HG03565 (cell line): ENCODE measurements at regions not wholly inside any gene's neighbourhood (a gene's known extent, or its start where the extent isn't known, plus 50 kb on each side); places are given as distances from the start of the nearest gene placed in this dataset.
A peak's percentile ranks its signal among the peaks of the same experiment; 100 is the strongest.

Experiments used
- ATAC-seq: cut with Tn5 transposase; IDR thresholded peaks from one replicate; pipeline ENCODE4 v1.9.1; 2021; ENCODE audit warnings: mild to moderate bottlenecking, moderate library complexity; ENCODE audit not compliant: unreplicated experiment

DNA sequence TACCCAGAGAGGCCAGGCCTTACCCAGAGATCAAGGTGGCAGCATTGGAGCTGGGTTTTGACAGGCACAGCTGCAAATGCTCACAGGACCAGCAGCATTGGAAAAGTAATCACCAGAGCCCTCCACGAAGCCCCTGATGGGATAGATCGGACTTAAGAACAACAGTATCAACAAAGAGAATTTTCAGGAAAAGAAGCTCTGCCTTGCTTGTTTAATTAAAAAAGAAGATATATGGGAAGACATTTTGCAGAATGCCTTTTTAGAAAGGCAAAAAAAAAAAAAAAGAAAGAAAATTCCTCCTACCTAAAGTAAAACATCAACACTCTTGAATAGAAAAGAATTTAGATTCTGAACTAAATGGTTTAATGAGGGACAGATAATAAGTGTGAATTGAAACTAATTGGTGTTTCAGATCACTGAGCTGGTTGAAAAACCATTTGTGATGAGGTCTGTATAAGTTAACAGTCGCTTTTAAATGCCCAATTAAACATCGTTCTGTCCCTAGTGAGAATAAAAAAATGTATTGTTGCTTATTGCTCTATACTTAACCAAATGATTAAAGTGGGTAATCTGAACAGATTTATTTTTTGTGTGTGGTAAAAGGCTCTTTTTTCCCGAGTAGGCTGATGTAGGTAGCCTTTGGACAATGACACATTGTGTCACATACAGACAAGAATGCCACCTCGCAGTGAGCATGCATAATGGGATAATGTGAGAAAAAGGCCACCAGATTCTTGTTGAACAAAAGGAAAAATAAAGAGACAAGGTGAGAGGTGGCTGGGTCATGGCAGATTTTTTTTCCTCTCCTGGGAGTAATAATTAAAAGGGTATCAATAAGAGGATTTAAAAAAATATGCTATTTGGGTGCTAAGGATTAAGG is 93.0 kb upstream of the ARGLU1 start:
- ATAC-seq, result no peak

DNA sequence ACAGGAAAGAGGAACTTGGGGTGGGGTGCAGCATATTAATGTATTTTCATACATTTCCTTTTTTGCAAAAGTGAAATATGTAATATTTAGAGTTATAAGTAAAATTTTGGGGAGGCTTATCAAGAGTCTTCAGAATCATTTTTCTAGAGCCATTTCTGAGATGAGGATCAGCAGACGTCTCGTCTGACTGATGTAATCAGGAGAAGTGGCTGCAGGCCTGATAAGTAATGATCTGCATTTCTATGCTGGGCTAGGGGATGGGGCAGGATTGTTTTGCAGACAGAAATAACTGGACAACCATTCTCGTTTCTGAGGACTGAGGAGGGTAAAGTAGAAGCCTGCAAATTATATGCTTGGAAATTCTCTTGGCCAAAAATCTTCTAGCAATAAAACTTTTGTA is 89.2 kb upstream of the ARGLU1 start:
- no peak for ATAC-seq

DNA sequence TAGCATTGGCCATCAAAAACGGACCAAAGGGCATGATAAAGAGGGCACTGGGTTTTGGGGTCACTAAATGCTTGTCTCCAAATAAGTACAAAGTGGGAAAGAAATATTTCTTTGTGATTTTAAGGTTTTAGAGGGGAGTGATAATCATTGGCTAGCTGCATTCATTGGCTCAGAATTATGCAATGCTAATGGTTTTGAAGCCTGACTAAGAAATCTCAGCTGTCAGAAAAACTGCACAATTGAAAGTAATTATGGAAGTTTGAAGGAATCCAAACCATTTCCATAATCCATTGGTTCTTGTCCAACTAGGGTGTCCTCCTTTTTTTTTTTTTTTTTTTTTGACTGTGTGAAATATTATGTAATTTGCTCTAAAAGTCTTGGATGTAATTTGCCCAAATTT is 88.2 kb upstream of the ARGLU1 start:
- no peak for ATAC-seq

DNA sequence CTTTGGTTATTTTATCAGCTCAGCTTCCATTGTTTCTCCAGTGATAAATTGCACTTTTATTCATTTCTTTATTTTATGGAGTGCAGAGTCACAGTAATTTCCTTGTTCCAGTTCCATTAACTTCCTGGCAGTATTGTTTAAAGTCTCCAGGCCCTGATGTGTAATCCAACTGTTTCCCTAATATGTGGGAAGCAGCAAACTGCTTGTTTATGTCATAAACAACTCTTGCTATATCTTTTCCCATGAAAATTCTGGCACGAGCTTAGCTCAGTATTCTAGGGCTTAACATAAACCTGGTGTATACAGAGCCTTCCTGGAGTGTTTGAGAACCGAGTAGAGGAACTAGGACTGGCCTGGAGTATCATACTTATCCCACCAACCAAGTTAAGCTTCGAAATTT is 83.5 kb upstream of the ARGLU1 start:
- ATAC-seq, result no peak

DNA sequence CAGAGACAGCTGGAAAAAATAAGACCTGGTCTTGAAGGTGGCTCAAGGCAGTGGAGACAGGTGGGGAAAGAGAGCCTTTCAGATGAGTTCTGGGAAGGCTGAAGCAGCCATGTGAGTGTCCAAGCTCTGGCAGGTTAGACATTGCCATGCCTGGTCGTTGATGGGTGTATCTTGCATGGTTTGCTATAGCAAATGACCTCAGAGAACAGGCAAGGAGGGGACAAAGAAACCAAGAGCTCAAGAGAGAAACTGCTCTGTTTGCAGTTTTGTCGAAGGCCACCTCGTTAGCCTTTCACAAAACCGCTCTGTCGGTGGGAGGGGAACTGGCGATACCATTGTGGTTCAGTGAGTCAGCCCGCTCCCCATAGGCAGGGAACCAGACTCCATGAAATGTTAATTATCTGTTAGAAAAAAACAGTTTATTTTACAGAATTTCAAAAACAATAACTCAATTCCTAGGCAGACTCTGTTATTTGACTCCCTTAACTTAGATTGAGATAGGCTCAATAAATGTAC is 82.8 kb upstream of the ARGLU1 start:
- no peak for ATAC-seq

DNA sequence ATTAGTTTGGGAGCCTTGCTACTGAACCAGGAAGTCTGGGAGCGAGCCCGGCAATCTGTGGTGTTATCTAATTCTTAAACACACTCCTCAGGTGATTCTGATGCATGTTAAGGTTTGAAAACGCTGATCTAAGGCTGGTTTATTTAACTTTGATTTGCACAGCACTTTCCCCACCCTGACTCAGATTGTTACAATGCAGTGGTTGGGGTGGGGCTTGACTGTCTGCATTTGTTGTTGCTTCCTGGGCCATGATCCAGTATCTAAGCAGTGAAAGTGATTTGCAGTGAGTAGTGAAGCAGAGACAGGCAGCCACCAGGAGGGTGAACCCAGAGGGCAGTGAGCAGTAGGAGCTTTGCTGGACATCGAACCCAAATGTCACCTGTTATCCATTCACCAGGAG is 81.6 kb upstream of the ARGLU1 start:
- no peak for ATAC-seq

DNA sequence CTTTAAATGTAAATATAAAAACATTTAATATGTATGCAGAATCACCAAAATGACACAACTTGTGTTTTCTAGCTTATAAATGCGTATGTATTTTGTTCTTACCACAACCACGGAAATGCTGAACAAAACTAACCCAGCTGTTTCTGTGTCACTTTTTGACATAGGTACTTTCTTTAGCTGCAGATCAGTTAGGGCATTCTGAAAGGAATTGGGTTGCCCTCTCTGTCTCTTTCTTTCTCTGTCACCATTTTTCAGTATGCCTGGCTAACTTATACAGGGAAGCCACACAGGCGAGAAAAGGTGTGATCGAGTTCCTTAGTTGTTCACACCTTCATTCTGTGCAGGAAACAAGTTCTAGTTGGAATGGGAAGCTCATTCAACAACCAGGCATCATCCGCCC is 72.6 kb upstream of the ARGLU1 start:
- no peak for ATAC-seq

DNA sequence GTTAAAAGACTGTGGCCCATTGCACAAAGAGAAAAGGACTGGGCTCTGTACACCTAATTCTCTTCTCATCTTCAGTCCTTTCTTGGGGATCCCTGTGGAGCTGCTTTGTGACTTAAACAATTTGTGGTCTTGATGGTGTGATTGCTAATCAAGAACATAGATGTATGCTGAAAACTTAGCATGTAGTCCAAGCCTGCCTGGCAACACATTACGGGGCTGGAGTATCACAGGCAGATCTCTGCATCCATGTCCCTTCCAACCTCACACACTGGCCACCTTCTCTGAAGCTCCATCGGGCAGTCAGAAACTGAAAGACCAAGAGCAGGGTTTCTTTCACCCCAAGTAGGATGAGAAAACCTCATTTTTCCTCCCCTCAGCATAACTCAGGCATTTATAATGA is 69.6 kb upstream of the ARGLU1 start:
- ATAC-seq, result no peak

DNA sequence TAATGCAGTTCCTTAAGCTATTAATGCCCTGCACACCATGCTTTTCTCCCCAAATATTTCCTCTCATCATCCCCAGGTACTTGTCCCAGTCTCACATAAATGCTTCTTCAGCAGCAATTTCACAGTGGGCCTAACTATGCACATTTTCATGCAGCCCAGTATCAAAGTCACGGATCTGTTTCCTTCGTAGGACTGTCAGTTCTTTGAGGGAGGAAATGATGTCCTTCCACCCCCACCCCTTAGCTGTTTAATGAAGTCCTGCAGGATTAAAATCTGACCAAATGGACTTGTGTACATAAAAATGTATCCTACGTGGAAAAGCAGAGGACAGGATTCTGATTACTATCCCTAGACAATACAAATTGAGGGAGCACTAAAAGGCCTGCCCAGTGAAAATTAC is 68.6 kb upstream of the ARGLU1 start:
- no peak for ATAC-seq

DNA sequence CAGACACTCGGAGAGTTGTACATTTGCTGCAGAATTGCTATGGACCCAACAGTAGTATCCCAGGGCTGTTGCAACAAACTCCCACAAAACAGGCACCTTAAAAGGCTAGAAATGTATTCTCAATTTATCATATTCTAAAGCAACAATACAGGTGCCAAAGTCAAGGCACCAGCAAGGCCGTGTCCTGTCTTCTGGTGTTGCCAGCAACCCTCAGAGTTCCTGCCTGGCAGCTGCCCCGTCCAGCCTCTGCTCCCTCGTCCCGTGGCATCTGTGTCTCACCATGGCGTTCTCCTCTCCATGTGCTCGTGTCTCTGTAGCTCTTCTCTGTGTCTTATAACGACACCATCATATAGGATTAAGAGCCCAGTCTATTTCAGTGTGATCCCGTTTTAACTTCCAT is 67.7 kb upstream of the ARGLU1 start:
- ATAC-seq, result no peak

DNA sequence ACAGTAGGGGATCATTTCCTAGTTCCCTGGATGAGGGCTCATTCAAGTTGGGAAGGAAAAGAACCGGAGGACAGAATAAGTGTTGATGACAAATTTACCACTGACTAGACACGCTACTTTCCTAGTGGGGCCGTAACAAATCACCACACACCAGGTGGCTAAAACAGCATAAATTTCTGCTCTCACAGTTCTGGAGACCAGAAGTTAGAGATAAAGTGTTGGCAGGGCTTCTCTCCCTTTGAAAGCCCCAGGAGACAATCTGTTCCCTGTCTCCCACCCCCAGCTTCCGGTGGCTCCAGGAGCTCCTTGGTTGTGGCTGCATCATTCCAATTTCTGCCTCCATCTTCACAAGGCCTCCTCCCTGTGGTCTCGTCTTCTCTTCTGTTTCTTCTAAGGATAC is 65.4 kb upstream of the ARGLU1 start:
- ATAC-seq, result no peak

DNA sequence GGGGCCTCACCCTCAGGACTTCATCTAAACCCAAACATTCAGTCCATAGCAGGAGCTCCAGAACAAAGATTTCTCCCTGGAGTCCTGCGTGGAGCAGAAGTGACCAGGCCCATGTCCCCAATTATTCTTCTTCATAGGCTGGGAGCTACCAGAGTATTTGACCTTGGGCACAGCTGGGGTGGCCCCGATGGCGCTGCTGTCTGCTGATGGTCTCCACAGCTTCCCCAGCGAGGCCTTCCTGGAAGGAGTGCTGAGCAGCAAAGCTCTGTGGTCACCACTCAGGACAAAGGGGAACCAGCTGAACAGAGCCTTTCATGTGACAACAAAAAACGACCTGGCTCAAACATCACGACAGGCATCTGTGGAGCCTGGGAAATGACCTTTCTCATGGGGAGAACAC is 62.7 kb upstream of the ARGLU1 start:
- no peak for ATAC-seq

DNA sequence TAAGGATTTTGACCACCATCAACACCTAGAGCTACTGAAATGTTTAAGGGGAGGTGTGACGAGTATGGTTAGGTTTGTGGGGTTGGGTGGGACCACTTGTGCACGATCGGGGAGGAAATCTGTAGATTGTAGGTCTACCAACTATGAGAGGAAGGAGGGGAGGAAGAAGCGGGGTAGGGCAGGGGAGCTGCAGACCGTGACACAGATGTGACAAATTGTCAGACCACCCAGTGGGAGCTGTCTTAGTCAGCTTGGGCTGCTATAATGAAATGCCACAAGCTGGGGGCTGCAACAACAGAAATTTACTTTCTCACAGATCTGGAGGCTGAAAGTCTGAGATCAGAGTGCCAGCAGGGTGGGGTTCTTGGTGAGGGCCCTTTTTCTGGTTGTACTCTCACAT is 62.2 kb upstream of the ARGLU1 start:
- ATAC-seq, result no peak

DNA sequence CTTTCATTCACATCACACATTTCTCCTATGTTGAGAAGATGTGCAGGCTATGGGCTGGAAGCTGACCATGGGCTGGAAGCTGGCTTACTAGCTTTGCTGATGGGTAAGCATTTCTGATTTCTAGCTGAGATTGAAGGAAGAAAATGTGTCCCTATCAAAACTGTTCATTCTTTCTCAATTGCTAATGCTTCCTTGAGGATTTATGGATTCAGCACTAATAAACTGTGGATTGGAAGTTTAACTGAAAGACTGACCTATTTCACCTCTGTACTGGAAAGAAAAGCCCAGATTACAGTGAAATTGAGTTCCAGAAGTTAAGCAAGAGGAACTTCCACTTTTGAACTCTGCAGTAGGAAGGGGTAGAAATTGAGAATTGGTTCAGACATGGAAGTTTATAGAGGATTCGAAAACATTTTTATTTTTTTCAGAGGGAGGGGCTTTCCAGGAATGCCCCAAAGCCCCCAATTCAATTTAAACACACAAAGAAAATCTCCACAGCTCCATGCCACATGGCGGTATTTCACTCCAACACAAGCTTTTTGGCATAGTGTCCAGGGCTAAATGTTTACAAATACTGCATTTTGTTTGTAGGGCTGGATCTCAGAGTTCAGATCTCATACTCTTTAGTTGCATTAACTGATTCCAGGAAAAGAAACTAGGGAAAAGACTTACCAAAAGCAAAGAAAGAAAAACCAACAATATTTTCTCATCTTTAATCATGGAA is 61.2 kb upstream of the ARGLU1 start:
- ATAC-seq, result no peak

DNA sequence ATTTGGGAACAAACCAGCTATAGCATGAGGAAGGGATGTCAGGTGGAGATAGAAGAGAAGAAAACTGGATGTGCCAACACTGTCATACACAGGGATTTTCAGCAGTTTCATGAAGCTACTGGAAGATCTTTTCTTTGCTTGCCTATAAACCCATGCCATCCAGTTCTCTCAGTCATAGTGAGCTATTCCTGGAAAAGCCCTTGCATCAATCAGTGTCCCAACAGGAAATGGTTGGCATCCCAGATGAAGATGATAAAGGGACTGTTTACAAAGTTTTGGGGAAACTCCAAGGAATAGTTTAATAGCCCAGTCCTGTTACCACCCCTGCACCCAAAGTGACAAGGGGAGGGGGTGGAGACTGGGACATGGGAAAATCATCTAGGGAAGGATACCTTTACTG is 58.5 kb upstream of the ARGLU1 start:
- ATAC-seq, result no peak

DNA sequence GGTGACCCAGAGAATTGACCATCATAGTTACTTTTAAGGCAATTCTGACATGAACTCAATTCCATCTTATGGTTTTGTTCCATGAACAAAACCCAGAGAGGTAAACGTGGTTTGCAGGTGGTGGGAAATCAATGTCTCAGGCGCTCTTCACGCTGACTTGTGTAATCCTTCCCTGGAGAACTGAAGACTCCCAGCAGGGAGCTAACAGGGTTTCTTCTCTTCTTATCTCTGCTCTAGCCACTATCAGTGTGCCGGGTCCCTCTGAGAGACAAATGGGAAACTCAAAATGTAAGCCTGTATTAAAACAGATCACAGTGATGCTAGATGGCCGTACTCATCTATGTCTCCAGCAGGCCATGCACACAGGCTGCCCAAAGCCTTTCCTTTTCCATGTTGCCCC is 57.6 kb upstream of the ARGLU1 start:
- no peak for ATAC-seq

DNA sequence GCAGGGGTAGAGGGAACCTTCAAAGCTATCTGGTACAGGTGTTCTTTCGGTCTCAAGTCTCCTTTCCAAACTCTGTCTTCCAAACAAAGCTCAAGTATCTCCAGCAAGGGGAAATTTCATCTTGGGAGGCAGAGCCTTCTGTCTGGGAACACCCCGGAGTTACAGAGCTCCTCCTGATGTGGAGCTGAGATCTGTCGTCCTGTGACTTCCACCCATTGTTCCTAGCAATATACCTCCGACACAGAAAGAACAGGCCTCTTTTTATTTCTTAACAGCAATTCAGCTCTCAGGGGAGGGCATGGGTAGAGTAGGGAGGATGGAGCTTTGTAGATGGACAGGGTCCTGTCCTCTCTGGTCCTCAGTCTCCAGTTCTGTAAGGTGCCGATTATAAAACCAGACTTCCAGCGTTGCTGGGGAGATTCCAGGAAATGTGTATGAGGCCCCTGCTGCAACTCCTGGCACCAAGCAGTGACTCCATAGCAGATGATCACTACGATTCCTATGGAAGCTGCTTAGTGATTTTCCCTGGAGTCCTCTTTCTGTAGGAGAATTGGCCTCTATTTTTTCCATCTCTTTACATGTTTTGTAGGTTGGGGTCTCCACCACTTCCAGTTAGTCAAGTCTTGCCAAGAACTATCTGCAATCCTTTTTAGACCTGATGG is 56.0 kb upstream of the ARGLU1 start:
- ATAC-seq, result no peak

DNA sequence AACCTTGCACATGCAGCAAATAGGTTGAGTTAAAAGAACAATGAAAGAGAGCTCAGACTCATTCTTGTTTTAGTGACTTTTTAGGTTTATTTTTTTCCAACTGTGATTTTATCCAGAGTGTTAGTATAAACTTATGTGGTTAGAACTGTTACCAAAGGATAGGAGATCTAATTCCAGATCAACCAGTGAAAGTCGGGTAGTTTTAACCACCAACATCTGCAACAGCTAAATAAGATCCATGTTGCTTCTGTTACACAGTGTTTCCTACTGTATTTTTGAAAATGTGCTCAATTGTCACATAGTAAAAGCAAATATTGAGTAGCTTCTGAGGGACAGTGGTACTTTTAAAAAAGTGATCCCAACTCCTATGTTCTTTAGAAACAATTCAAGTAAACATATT is 53.9 kb upstream of the ARGLU1 start:
- ATAC-seq, result no peak

DNA sequence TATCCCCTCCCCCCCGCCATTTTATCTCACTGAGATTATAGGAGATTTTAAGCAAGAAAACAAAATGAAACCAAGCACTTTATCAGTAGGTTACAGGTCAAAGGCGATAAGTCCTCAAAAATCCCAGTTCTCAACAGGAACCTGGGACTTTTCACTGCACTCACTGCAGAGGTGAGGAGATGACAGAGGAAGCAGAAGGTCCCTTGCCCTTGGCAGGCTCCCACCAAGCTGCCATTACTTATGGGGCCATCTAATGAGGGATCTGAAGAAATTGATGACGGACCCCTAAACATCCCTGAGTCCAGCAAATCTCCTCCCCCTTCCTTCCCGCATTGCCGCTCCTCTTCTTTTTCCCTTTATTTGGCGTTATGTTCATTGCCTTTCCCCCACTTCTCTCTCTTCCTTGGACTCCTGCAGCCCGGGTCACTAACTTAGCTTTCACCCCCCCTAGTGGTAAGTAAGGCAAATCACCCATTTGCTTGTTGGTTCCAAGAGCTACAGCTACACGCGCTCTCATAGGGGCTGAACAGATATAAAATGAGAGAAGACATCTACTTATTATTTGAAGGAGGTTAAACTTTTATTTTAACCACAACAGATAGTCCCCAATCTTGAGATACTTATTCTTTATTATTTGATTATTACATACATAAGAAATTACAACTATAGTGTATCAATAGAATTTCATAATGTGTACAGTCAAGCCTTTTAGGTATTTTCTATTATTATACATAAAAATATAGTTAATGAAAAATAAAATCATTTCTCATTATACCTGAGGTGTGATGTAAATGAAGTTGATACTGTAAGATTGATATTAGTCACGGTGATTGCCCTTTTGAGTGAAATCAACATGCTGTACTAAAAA is 52.0 kb upstream of the ARGLU1 start:
- ATAC-seq, result peak; percentile 96
